WTC11 (cell line): ENCODE measurements at regions not wholly inside any gene's neighbourhood (a gene's known extent, or its start where the extent isn't known, plus 50 kb on each side); places are given as distances from the start of the nearest gene placed in this dataset.

Experiments
- CDX4 ChIP-seq: fragments of 250-450 bp; sonication (Bioruptor Pico); IDR thresholded peaks from 2 replicates; pipeline ENCODE4 v1.9.0; 2021; ENCODE audit warnings: moderate library complexity, mild to moderate bottlenecking, inconsistent platforms, borderline replicate concordance
- ERG ChIP-seq: fragments of 250-450 bp; sonication (Bioruptor Pico); IDR thresholded peaks from 2 replicates; pipeline ENCODE4 v1.8.0; 2021; ENCODE audit warnings: mild to moderate bottlenecking
- GABPB1 ChIP-seq: sonication (generic); formaldehyde crosslinking; IDR thresholded peaks from 2 replicates; pipeline ENCODE4 v1.8.1; 2023; ENCODE audit warnings: mild to moderate bottlenecking, missing genetic modification reagents
- TCF7 ChIP-seq: sonication (generic); formaldehyde crosslinking; IDR thresholded peaks from 2 replicates; pipeline ENCODE4 v1.8.0; 2022; ENCODE audit warnings: mild to moderate bottlenecking, low read depth, missing genetic modification reagents, moderate library complexity
- TF ChIP-seq, protein P1 (sequence below): fragments of 200-600 bp; IDR thresholded peaks from 2 replicates; pipeline ENCODE4 v1.8.0; 2022; ENCODE audit warnings: antibody characterized with exemption
- TF ChIP-seq, protein P2 (sequence below): sonication (generic); formaldehyde crosslinking; IDR thresholded peaks from 2 replicates; pipeline ENCODE4 v1.8.1; 2022; ENCODE audit warnings: mild to moderate bottlenecking, missing genetic modification reagents, moderate library complexity, borderline replicate concordance

DNA sequence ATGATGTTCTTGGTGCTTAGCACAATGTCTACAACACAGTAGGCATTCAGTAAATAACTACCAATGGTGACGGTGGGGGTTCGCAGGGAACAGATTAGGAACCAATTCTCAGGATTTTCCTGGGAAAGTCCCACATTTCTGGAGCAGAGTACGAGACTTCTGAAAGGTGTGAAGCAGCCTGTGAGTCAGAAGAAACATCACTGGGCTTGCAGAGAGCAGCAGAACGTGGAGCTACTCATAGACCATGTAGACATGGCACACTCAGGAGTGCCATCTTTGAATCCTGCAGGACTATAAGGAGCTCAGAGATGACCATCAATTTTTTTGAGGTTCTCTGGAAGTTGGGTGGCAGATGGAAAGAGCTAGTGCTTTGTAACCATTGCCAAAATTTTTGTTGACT, 106.6 kb upstream of the ANKRD55 start:
- no peak for TF ChIP-seq TCF7 (CRISPR knock-in tag)
- no peak for TF ChIP-seq ERG (CRISPR knock-in tag)
- TF ChIP-seq, protein P1, sequence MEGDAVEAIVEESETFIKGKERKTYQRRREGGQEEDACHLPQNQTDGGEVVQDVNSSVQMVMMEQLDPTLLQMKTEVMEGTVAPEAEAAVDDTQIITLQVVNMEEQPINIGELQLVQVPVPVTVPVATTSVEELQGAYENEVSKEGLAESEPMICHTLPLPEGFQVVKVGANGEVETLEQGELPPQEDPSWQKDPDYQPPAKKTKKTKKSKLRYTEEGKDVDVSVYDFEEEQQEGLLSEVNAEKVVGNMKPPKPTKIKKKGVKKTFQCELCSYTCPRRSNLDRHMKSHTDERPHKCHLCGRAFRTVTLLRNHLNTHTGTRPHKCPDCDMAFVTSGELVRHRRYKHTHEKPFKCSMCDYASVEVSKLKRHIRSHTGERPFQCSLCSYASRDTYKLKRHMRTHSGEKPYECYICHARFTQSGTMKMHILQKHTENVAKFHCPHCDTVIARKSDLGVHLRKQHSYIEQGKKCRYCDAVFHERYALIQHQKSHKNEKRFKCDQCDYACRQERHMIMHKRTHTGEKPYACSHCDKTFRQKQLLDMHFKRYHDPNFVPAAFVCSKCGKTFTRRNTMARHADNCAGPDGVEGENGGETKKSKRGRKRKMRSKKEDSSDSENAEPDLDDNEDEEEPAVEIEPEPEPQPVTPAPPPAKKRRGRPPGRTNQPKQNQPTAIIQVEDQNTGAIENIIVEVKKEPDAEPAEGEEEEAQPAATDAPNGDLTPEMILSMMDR = no peak
- TF ChIP-seq GABPB1 (CRISPR knock-in tag) = no peak
- no peak for TF ChIP-seq CDX4 (CRISPR knock-in tag)
- TF ChIP-seq, protein P2, sequence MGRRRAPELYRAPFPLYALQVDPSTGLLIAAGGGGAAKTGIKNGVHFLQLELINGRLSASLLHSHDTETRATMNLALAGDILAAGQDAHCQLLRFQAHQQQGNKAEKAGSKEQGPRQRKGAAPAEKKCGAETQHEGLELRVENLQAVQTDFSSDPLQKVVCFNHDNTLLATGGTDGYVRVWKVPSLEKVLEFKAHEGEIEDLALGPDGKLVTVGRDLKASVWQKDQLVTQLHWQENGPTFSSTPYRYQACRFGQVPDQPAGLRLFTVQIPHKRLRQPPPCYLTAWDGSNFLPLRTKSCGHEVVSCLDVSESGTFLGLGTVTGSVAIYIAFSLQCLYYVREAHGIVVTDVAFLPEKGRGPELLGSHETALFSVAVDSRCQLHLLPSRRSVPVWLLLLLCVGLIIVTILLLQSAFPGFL (CRISPR knock-in tag) = no peak
